Prostate gland (tissue), 2 donors: ENCODE measurements at regions not wholly inside any gene's neighbourhood (a gene's known extent, or its start where the extent isn't known, plus 50 kb on each side); places are given as distances from the start of the nearest gene placed in this dataset.

Source experiments
- DNase-seq: peaks from one replicate; pipeline ENCODE4 v3.0.0-alpha.2; 2019; ENCODE audit warnings: low spot score
- H3K27ac ChIP-seq, 2 donors: fragments of 200-600 bp; sonication (generic); 2 replicates each; pipeline ENCODE4 v1.5.1; 2017 to 2019
- H3K27me3 ChIP-seq: fragments of 200-600 bp; sonication (generic); replicated peaks from 2 replicates; pipeline ENCODE4 v1.5.1; 2019; ENCODE audit not compliant: insufficient read depth
- H3K36me3 ChIP-seq, 2 donors: fragments of 200-600 bp; sonication (generic); 1 replicate in 1 of 2; 2 replicates in 1 of 2; pipeline versions ENCODE4 v1.5.1 to v1.8.1; 2017 to 2019
- H3K4me1 ChIP-seq: fragments of 200-600 bp; sonication (generic); replicated peaks from 2 replicates; pipeline ENCODE4 v1.5.1; 2019
- H3K4me3 ChIP-seq, 2 donors: fragments of 200-600 bp; sonication (generic); 2 replicates each; pipeline ENCODE4 v1.5.1; 2017 to 2019
- H3K9me3 ChIP-seq: fragments of 200-600 bp; sonication (generic); 2 replicates; pipeline ENCODE4 v1.5.1; 2017
- POLR2A ChIP-seq: fragments of 450-650 bp; IDR thresholded peaks from one replicate; pipeline ENCODE4 v1.6.1; 2016; ENCODE audit warnings: antibody characterized with exemption, mild to moderate bottlenecking
- POLR2AphosphoS5 ChIP-seq: sonication (generic); formaldehyde crosslinking; IDR thresholded peaks from one replicate; pipeline ENCODE4 v1.6.1; 2017; ENCODE audit warnings: antibody characterized with exemption
- WGBS: methylation state at CpG from one replicate; pipeline ENCODE4 v1.1.5; 2018; 5-methylcytosine and 5-hydroxymethylcytosine counted together
- intact Hi-C: fragments of 100-400 bp; cut with DNase I; formaldehyde crosslinking; loops from one replicate; pipeline ENCODE4 v1.14.2; 2022
- TF ChIP-seq, protein P1 (sequence below), 4 experiments: fragments of 200-600 bp in 2 of 4; fragments of 450-650 bp in 2 of 4; sonication (generic) in 2 of 4; IDR thresholded peaks; 1 replicate in 3 of 4; 2 replicates in 1 of 4; pipeline ENCODE4 v1.5.1; 2016 to 2019; ENCODE audit warnings: antibody characterized with exemption in 4 of 4, mild to moderate bottlenecking in 2 of 4, moderate library complexity in 2 of 4

DNA sequence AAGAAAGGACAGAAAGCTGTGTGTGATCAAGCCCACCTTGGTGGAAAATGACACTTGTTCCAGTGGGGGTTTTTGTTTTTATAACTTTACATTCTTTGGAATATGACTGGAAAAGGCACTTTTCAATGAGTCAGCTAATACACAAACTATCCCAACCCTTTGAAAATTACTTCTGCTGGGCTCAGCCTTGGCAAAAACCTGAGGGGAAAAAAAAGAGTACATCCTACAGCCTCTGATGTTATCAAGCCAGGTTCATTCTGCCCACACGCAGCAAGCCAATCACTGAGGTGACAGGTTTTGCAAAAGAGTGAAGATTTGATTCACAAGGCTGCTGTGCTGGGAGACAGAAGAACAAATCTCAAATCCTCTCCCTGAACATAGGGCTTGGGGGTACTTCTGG, 484.5 kb upstream of the ERCC4 start:
- TF ChIP-seq, protein P1, sequence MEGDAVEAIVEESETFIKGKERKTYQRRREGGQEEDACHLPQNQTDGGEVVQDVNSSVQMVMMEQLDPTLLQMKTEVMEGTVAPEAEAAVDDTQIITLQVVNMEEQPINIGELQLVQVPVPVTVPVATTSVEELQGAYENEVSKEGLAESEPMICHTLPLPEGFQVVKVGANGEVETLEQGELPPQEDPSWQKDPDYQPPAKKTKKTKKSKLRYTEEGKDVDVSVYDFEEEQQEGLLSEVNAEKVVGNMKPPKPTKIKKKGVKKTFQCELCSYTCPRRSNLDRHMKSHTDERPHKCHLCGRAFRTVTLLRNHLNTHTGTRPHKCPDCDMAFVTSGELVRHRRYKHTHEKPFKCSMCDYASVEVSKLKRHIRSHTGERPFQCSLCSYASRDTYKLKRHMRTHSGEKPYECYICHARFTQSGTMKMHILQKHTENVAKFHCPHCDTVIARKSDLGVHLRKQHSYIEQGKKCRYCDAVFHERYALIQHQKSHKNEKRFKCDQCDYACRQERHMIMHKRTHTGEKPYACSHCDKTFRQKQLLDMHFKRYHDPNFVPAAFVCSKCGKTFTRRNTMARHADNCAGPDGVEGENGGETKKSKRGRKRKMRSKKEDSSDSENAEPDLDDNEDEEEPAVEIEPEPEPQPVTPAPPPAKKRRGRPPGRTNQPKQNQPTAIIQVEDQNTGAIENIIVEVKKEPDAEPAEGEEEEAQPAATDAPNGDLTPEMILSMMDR (IDR thresholded peaks at IDR 0.05) = no peak
- TF ChIP-seq POLR2A (no peak), POLR2AphosphoS5 (no peak)
- no peaks in the 10 kb centered on the region for H3K9me3 ChIP-seq
- WGBS = 41% methylated on average over 1 of the region's 1 CpG
- DNase-seq = no peak
- no peak overlapping the region for H3K4me3 ChIP-seq
- H3K27ac ChIP-seq = no peak overlapping the region
- H3K27me3 ChIP-seq = no peaks in the 10 kb centered on the region
- H3K36me3 ChIP-seq = no peaks in the 10 kb centered on the region
- intact Hi-C loops = no loop called here
- H3K4me1 ChIP-seq = no peaks in the 10 kb centered on the region

DNA sequence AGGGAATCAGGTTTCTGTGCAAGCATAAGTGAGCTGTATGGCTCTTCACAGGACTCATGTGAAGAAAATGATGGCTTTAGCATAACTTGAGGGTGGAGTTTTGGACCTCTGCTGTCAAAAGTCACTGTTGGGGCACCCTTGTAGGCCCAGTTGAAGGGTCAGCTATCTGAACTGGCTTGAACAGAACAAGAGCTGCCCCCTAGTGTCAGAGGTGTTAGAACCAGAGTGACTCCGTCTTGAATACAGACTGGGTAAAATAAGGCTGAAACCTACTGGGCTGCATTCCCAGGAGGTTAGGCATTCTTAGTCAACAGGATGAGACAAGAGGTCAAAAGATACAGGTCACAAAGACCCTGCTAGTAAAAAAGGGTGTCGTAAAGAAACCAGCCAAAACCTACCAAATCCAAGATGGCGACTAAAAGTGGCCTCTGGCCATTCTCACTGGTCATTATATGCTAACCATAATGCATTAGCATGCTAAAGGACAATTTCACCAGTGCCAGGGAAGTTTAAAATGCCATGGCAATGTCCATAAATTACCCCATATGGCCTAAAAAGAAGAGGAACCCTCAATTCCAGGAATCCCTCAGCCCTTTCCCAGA, 484.0 kb upstream of the ERCC4 start:
- TF ChIP-seq, protein P1 (IDR thresholded peaks at IDR 0.05) = no peak
- TF ChIP-seq POLR2A (no peak), POLR2AphosphoS5 (no peak)
- intact Hi-C loops = no loop called here
- no peak for DNase-seq
- Histone ChIP-seq H3K27me3 (no peaks in the 10 kb centered on the region), H3K36me3 (no peaks in the 10 kb centered on the region), H3K9me3 (no peaks in the 10 kb centered on the region), H3K4me3 (no peak overlapping the region), H3K4me1 (no peaks in the 10 kb centered on the region), H3K27ac (no peak overlapping the region)
- WGBS = 64% methylated on average over 3 of the region's 3 CpGs

DNA sequence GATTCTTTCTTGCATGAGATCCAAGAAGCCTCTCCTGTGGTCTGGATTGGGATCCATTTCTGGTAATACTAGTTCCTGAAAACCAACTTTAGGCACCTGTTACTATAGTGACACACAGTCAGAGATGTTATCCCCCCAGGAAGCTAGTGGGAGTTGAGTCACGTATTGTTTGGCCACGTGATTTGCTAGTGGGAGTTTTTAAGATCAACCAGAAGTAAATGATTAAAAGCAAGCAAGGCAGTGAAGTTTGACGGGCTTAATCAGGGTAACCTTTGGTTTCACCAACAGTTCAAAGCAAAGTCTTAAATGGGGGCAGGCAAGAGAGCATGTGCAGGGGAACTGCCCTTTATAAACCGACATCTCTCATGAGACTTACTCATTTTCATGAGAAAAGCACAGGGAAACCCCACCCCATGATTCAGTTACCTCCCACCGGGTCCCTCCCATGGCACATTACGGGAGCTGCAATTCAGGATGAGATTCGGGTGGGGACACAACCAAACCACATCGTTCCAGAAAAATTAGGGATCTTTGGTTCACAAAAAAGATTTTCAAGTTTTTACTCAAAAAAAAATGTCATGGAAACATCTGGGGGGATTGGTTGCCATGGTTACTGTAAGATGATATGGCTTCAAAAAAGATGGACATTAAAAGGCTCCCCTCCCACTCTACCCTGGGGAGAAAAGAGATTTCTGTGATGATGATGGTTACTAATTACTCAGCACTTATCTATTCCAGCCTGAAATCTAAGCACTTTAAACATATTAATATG, 483.1 kb upstream of the ERCC4 start:
- H3K4me3 ChIP-seq = no peak overlapping the region
- H3K27ac ChIP-seq = no peak overlapping the region
- intact Hi-C loops = no loop called here
- 49% methylated on average over 8 of the region's 8 CpGs for whole genome bisulfite sequencing
- TF ChIP-seq, protein P1 (IDR thresholded peaks at IDR 0.05) = no peak
- TF ChIP-seq POLR2AphosphoS5 = no peak
- TF ChIP-seq POLR2A = no peak
- H3K4me1 ChIP-seq = no peaks in the 10 kb centered on the region
- H3K9me3 ChIP-seq = no peaks in the 10 kb centered on the region
- no peaks in the 10 kb centered on the region for H3K36me3 ChIP-seq
- no peak for DNase-seq
- no peaks in the 10 kb centered on the region for H3K27me3 ChIP-seq

DNA sequence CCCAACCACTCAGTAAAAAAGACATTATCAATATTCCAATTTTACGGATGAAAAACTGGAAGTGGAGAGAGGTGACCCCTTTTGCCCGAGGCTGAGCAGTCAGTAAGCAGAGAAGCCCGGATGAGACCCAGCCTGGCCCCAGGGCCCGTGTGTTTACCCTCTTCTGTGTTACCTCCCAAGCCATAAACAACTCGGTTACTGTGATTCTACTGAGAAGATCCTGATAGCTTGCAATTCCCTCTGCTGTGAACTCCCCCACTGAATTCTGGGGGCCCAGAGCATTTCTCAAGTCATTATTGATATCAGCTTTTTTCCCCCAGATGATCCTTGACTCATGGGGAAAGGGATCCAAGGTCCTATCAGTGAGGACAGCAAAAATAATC, 482.6 kb upstream of the ERCC4 start:
- Histone ChIP-seq H3K36me3 (no peaks in the 10 kb centered on the region), H3K27ac (no peak overlapping the region), H3K4me1 (no peaks in the 10 kb centered on the region), H3K9me3 (no peaks in the 10 kb centered on the region), H3K27me3 (no peaks in the 10 kb centered on the region), H3K4me3 (no peak overlapping the region)
- intact Hi-C loops = no loop called here
- DNase-seq = no peak
- TF ChIP-seq POLR2A (no peak), POLR2AphosphoS5 (no peak)
- TF ChIP-seq, protein P1 (IDR thresholded peaks at IDR 0.05) = no peak
- WGBS = 40% methylated on average over 5 of the region's 5 CpGs

DNA sequence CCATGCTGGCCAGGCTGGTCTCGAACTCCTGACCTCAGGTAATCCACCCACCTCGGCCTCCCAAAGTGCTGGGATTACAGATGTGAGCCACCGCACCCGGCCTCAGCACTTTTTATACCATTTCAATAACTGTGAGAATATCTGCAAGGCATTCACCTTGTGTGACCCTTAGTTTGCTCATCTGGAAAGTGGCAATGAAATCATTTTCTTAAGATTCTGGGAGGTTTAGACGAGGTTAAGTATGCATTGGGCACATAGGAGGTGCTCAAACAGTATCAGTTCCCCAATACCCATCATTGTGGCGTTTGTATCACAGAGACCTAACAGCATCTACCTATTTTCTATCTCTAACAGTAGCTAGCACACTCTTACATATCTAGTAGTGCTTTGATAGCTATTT, 481.9 kb upstream of the ERCC4 start:
- Histone ChIP-seq H3K36me3 (no peaks in the 10 kb centered on the region), H3K4me1 (no peaks in the 10 kb centered on the region), H3K9me3 (no peaks in the 10 kb centered on the region), H3K4me3 (no peak overlapping the region), H3K27ac (no peak overlapping the region), H3K27me3 (no peaks in the 10 kb centered on the region)
- intact Hi-C loops = no loop called here
- DNase-seq = no peak
- TF ChIP-seq POLR2AphosphoS5 (no peak), POLR2A (no peak)
- TF ChIP-seq, protein P1 (IDR thresholded peaks at IDR 0.05) = no peak
- WGBS = 83% methylated on average over 6 of the region's 6 CpGs
